ENCODE measurements at regions not wholly inside any gene's neighbourhood (a gene's known extent, or its start where the extent isn't known, plus 50 kb on each side); places are given as distances from the start of the nearest gene placed in this dataset.

DNA sequence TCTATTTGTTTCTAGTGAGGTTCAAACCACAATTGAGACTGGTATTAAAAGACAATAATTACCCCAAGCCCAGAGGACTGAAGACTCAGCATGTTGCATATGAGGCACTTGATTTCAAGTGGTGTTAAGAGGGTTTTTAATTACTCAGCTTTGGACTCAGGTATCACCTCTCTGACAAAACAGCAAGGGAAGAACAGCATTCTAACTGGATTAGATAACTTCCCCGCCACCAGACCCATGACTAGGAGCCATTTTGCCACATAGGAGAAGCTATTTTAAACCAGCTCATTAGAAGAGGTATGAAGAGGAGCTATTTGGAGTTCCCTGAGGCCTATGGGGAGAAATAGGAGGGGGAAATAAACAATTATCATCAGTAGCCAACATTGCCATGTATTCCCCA lies 226.1 kb upstream of the TOX3 start:
- TF ChIP-seq, protein P1, sequence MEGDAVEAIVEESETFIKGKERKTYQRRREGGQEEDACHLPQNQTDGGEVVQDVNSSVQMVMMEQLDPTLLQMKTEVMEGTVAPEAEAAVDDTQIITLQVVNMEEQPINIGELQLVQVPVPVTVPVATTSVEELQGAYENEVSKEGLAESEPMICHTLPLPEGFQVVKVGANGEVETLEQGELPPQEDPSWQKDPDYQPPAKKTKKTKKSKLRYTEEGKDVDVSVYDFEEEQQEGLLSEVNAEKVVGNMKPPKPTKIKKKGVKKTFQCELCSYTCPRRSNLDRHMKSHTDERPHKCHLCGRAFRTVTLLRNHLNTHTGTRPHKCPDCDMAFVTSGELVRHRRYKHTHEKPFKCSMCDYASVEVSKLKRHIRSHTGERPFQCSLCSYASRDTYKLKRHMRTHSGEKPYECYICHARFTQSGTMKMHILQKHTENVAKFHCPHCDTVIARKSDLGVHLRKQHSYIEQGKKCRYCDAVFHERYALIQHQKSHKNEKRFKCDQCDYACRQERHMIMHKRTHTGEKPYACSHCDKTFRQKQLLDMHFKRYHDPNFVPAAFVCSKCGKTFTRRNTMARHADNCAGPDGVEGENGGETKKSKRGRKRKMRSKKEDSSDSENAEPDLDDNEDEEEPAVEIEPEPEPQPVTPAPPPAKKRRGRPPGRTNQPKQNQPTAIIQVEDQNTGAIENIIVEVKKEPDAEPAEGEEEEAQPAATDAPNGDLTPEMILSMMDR (IDR thresholded peaks at IDR 0.05; ENCODE audit: low read depth, low read length, poor library complexity, severe bottlenecking), result no peak
- TF ChIP-seq EZH2phosphoT487 (IDR thresholded peaks at IDR 0.05; ENCODE audit: borderline replicate concordance, low read length), result no peak
